WERI-Rb-1 (cell line): ENCODE measurements at regions not wholly inside any gene's neighbourhood (a gene's known extent, or its start where the extent isn't known, plus 50 kb on each side); places are given as distances from the start of the nearest gene placed in this dataset.

ENCODE experiments used
- DNase-seq: peaks from one replicate; pipeline ENCODE4 v3.0.0-alpha.2; 2020
- H3K27ac ChIP-seq: fragments of 250-450 bp; sonication (Bioruptor Pico); 2 replicates; pipeline ENCODE4 v1.5.1; 2020; ENCODE audit warnings: mild to moderate bottlenecking, moderate library complexity
- H3K27me3 ChIP-seq: fragments of 250-450 bp; sonication (Bioruptor Pico); 2 replicates; pipeline ENCODE4 v1.5.1; 2021; ENCODE audit warnings: mild to moderate bottlenecking, low read depth, moderate library complexity; ENCODE audit not compliant: insufficient read depth, severe bottlenecking
- H3K36me3 ChIP-seq: fragments of 250-450 bp; sonication (Bioruptor Pico); 2 replicates; pipeline ENCODE4 v1.5.1; 2020; ENCODE audit warnings: mild to moderate bottlenecking, moderate library complexity
- H3K4me3 ChIP-seq: 2 replicates; pipeline ENCODE4 v1.5.1; 2011; ENCODE audit warnings: low read depth, mild to moderate bottlenecking, control low read depth, low read length
- H3K9me3 ChIP-seq: fragments of 250-450 bp; sonication (Bioruptor Pico); 2 replicates; pipeline ENCODE4 v1.5.1; 2021; ENCODE audit warnings: mild to moderate bottlenecking, moderate library complexity; ENCODE audit not compliant: severe bottlenecking
- TF ChIP-seq, protein P1 (sequence below): IDR thresholded peaks from 2 replicates; pipeline ENCODE4 v1.5.1; 2011; ENCODE audit warnings: low read depth, mild to moderate bottlenecking, control low read depth, inconsistent platforms, low read length

- no peaks in the 10 kb centered on the region for H3K27me3 ChIP-seq
- no peak for DNase-seq
- no peaks in the 10 kb centered on the region for H3K9me3 ChIP-seq
- no peak overlapping the region for H3K27ac ChIP-seq
- no peaks in the 10 kb centered on the region for H3K36me3 ChIP-seq
- TF ChIP-seq, protein P1, sequence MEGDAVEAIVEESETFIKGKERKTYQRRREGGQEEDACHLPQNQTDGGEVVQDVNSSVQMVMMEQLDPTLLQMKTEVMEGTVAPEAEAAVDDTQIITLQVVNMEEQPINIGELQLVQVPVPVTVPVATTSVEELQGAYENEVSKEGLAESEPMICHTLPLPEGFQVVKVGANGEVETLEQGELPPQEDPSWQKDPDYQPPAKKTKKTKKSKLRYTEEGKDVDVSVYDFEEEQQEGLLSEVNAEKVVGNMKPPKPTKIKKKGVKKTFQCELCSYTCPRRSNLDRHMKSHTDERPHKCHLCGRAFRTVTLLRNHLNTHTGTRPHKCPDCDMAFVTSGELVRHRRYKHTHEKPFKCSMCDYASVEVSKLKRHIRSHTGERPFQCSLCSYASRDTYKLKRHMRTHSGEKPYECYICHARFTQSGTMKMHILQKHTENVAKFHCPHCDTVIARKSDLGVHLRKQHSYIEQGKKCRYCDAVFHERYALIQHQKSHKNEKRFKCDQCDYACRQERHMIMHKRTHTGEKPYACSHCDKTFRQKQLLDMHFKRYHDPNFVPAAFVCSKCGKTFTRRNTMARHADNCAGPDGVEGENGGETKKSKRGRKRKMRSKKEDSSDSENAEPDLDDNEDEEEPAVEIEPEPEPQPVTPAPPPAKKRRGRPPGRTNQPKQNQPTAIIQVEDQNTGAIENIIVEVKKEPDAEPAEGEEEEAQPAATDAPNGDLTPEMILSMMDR = no peak
- H3K4me3 ChIP-seq = no peak overlapping the region
These were observed 116.0 kb upstream of the AVPR1A start for GRCh38 chr12:63266988-63267387.

DNA sequence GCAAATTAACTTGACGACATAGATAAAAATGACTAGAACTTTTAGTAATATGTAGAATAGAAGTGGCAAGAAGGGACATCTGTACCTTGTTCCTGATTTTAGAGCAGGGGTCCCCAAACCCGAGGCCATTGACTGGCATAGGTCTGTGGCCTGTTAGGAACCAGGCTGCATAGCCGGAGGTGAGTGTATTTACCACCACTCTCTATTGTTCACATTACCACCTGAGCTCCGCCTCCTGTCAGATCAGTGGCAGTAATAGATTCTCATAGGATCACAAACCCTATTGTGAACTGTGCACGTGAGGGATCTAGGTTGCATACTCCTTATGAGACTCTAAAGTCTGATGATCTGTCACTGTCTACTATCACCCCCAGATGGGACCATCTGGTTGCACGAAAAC is 113.6 kb upstream of the AVPR1A start:
- no peaks in the 10 kb centered on the region for H3K9me3 ChIP-seq
- no peak overlapping the region for H3K4me3 ChIP-seq
- no peaks in the 10 kb centered on the region for H3K36me3 ChIP-seq
- H3K27ac ChIP-seq = no peak overlapping the region
- TF ChIP-seq, protein P1 = no peak
- H3K27me3 ChIP-seq = no peaks in the 10 kb centered on the region
- DNase-seq = no peak

GRCh38 chr12:63250486-63250885 is 99.5 kb upstream of the AVPR1A start:
- H3K27ac ChIP-seq = no peak overlapping the region
- H3K27me3 ChIP-seq = no peaks in the 10 kb centered on the region
- H3K4me3 ChIP-seq = no peak overlapping the region
- no peak for DNase-seq
- no peaks in the 10 kb centered on the region for H3K9me3 ChIP-seq
- no peaks in the 10 kb centered on the region for H3K36me3 ChIP-seq
- TF ChIP-seq, protein P1 = no peak

DNA sequence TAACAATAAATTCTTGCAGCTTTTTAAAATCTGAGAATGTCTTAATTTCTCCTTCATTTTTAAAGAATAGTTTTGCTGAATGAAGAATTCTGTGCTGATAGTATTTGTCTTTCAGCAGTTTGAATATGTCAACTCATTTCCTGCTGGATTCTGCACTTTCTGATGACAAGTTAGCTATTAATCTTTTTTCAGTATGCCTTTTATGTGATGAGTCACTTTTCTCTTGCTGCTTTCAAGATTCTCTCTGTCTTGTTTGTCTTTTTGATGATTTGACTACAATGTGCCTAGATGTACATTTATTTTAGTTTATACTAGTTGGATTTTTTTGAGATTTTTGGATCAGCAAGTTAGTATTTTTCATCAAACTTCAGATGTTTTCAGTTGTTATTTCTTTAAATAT is 87.9 kb upstream of the AVPR1A start:
- Histone ChIP-seq H3K4me3 (no peak overlapping the region), H3K9me3 (peaks cover 11% of the 10 kb centered on the region), H3K36me3 (no peaks in the 10 kb centered on the region), H3K27me3 (peaks cover 2% of the 10 kb centered on the region), H3K27ac (no peak overlapping the region)
- TF ChIP-seq, protein P1 = no peak
- no peak for DNase-seq

GRCh38 chr12:63232896-63233295 is 81.9 kb upstream of the AVPR1A start:
- TF ChIP-seq, protein P1 = no peak
- Histone ChIP-seq H3K4me3 (no peak overlapping the region), H3K36me3 (no peaks in the 10 kb centered on the region), H3K27me3 (peaks cover 6% of the 10 kb centered on the region), H3K27ac (no peak overlapping the region), H3K9me3 (no peaks in the 10 kb centered on the region)
- no peak for DNase-seq

DNA sequence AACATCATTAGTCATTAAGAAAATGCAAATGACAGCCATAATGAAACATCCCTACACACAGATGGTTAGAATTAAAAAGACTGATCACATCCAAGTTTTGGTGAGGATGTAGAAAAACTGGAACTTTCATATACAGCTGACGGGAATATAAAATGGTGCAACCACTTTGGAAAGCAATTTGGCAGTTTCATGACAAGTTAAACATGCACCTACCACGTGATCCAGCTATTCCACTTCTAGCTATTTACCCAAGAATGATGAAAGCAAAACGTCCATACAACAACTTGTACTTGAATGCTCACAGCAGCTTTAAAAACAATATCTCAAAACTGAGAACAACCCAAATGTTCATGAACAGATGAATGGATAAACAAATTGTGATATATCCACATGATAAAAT is 77.9 kb upstream of the AVPR1A start:
- Histone ChIP-seq H3K4me3 (no peak overlapping the region), H3K9me3 (no peaks in the 10 kb centered on the region), H3K36me3 (no peaks in the 10 kb centered on the region), H3K27me3 (peaks cover 9% of the 10 kb centered on the region), H3K27ac (no peak overlapping the region)
- DNase-seq = no peak
- TF ChIP-seq, protein P1 = no peak
